Cardiac fibroblast (primary cell): ENCODE measurements at regions not wholly inside any gene's neighbourhood (a gene's known extent, or its start where the extent isn't known, plus 50 kb on each side); places are given as distances from the start of the nearest gene placed in this dataset.
A peak's percentile ranks its signal among the peaks of the same experiment; 100 is the strongest.

Experiments used
- DNase-seq, 2 donors: peaks; one replicate each; pipeline versions ENCODE4 v3.0.0 to v3.0.0-alpha.2; 2010; ENCODE audit warnings: low read depth in 2 of 2
- H3K4me3 ChIP-seq, 2 donors: replicated peaks in 1 of 2; 1 replicate in 1 of 2; 2 replicates in 1 of 2; pipeline ENCODE4 v1.5.1; 2011; ENCODE audit warnings: low read depth in 2 of 2, low read length in 2 of 2, mild to moderate bottlenecking in 2 of 2, moderate library complexity in 1 of 2
- CTCF ChIP-seq: IDR thresholded peaks from one replicate; pipeline ENCODE4 v1.5.1; 2011; ENCODE audit warnings: low read depth, mild to moderate bottlenecking, low read length, inconsistent platforms

GRCh38 chr2:24418166-24418841, 58.0 kb upstream of the ITSN2 start:
- DNase-seq, result no peak
- TF ChIP-seq CTCF, result no peak
- H3K4me3 ChIP-seq, result no peak overlapping the region

- no peak overlapping the region for H3K4me3 ChIP-seq
- TF ChIP-seq CTCF, result no peak
- no peak for DNase-seq
These were observed 52.5 kb upstream of the ITSN2 start for GRCh38 chr2:24412812-24413211.

- no peak for TF ChIP-seq CTCF
- no peak overlapping the region for H3K4me3 ChIP-seq
- no peak for DNase-seq
These were observed 51.3 kb upstream of the ITSN2 start for GRCh38 chr2:24411488-24412151.

- DNase-seq, result no peak
- H3K4me3 ChIP-seq, result no peak overlapping the region
- no peak for TF ChIP-seq CTCF
These were observed 50.6 kb upstream of the ITSN2 start for GRCh38 chr2:24410976-24411375.

- DNase-seq, result peak; percentile 84
- peak; percentile 83 for TF ChIP-seq CTCF
These were observed 49.6 kb upstream of the ITSN2 start for GRCh38 chr2:24409700-24410556.

More at GRCh38 chr2:24409700-24410556, 49.6 kb upstream of the ITSN2 start:
- H3K4me3 ChIP-seq, result no peak overlapping the region
